HG03045 (cell line): ENCODE measurements at regions not wholly inside any gene's neighbourhood (a gene's known extent, or its start where the extent isn't known, plus 50 kb on each side); places are given as distances from the start of the nearest gene placed in this dataset.
"Not testable (repeated sequence)": the region's sequence is repeated elsewhere in the genome, so short reads cannot be mapped to it uniquely, and the experiment has no call there.

Experiments
- ATAC-seq: cut with Tn5 transposase; IDR thresholded peaks from one replicate; pipeline ENCODE4 v1.9.1; 2021; ENCODE audit warnings: mild to moderate bottlenecking, moderate library complexity; ENCODE audit not compliant: unreplicated experiment

- ATAC-seq, result no peak
Observed at GRCh38 chr9:82757924-82758323, 305.0 kb downstream of the RASEF start.

- ATAC-seq, result no peak
Observed at GRCh38 chr9:82761027-82761426, 301.9 kb downstream of the RASEF start.

- ATAC-seq, result no peak
Observed at GRCh38 chr9:82761956-82762355, 301.0 kb downstream of the RASEF start.

- ATAC-seq, result no peak
Observed at GRCh38 chr9:82763656-82764055, 299.3 kb downstream of the RASEF start.

GRCh38 chr9:82764061-82764668, 298.8 kb downstream of the RASEF start:
- ATAC-seq, result no peak

- not testable (repeated sequence) for ATAC-seq
Observed at GRCh38 chr9:82774707-82775231, 288.2 kb downstream of the RASEF start.

- no peak for ATAC-seq
Observed at GRCh38 chr9:82776508-82776907, 286.4 kb downstream of the RASEF start.

- ATAC-seq, result no peak
Observed at GRCh38 chr9:82777366-82777765, 285.6 kb downstream of the RASEF start.

GRCh38 chr9:82778923-82779322, 284.0 kb downstream of the RASEF start:
- not testable (repeated sequence) for ATAC-seq

GRCh38 chr9:82780017-82780416, 282.9 kb downstream of the RASEF start:
- ATAC-seq, result no peak

- no peak for ATAC-seq
Observed at GRCh38 chr9:82781921-82782392, 281.0 kb downstream of the RASEF start.

GRCh38 chr9:82783045-82783444, 279.9 kb downstream of the RASEF start:
- no peak for ATAC-seq

- no peak for ATAC-seq
Observed at GRCh38 chr9:82784589-82784988, 278.4 kb downstream of the RASEF start.

- no peak for ATAC-seq
Observed at GRCh38 chr9:82789155-82789824, 273.7 kb downstream of the RASEF start.

- no peak for ATAC-seq
Observed at GRCh38 chr9:82790875-82791274, 272.1 kb downstream of the RASEF start.

GRCh38 chr9:82791692-82792091, 271.2 kb downstream of the RASEF start:
- no peak for ATAC-seq

- ATAC-seq, result no peak
Observed at GRCh38 chr9:82797534-82797933, 265.4 kb downstream of the RASEF start.

GRCh38 chr9:82799286-82799685, 263.7 kb downstream of the RASEF start:
- ATAC-seq, result no peak

- ATAC-seq, result no peak
Observed at GRCh38 chr9:82805027-82805426, 257.9 kb downstream of the RASEF start.

- no peak for ATAC-seq
Observed at GRCh38 chr9:82808478-82808877, 254.5 kb downstream of the RASEF start.

- ATAC-seq, result no peak
Observed at GRCh38 chr9:82810915-82811314, 252.0 kb downstream of the RASEF start.

- no peak for ATAC-seq
Observed at GRCh38 chr9:82819260-82819659, 243.7 kb downstream of the RASEF start.
